ENCODE measurements at regions not wholly inside any gene's neighbourhood (a gene's known extent, or its start where the extent isn't known, plus 50 kb on each side); places are given as distances from the start of the nearest gene placed in this dataset.

DNA sequence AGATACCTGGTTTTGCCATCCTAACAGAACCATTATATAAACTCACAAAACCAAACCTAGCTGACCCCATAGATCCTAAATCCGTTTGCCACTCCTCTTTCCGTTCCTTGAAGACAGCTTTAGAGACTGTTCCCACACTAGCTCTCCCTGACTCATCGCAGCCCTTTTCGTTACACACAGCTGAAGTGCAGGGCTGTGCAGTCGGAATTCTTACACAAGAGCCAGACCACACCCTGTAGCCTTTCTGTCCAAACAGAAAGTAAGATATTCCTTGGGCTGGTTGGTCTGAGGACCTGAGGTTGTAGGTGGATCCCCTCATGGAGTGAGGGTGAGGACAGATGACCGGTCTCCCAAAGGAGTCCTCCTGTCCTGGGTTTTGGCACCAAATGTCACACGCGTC lies 56.7 kb upstream of the NAA35 start:
- no peak for DNase-seq

DNA sequence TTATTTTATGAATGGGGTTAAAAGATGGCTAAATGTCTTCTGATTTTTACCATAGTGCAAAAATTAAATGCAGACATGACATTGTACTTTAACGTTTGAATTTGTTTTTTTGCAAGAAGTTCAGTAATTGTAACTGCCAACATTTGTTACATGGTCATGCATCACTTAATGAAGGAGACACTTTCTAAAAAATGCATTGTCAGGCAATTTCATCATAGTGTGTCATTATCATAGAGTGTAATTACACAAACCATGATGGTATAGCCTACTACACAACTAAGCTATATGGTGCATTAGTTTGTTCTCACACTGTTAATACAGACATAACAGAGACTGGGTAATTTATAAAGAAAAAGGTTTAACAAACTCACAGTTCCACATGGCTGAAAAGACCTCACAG lies 50.0 kb upstream of the NAA35 start:
- no peak for DNase-seq

All from stimulated activated CD4-positive, alpha-beta T cell treated with anti-CD3 and anti-CD28 coated beads, Interleukin-15, amount 100 ng/mL, for 24 hours (primary cell).